ENCODE measurements at regions not wholly inside any gene's neighbourhood (a gene's known extent, or its start where the extent isn't known, plus 50 kb on each side); places are given as distances from the start of the nearest gene placed in this dataset.
"Not testable (repeated sequence)": the region's sequence is repeated elsewhere in the genome, so short reads cannot be mapped to it uniquely, and the experiment has no call there.

DNA sequence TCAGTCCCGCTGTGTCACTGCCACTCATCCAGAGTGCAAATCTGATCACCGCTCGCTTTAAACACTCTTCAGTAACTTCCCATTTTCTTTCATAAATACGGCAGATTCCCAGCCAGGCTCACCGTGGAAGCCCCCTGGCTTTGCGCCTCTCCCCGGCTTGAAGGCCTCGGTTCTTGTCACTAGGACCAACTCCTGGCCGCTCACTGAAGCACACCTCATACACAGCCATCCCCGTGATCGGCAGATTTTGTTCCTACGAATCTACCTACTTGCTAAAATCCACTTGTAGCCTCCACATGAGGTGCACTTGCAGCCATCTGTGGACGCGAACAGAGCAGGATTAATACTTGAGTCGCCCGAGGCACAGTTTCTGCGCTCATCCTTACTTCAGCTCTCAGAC is 462.4 kb upstream of the MYT1L start:
- no peak for DNase-seq

GRCh38 chr2:2791606-2792005 is 460.5 kb upstream of the MYT1L start:
- no peak for DNase-seq

GRCh38 chr2:2791031-2791430 is 460.0 kb upstream of the MYT1L start:
- DNase-seq: no peak

- DNase-seq: no peak
Measured at GRCh38 chr2:2788076-2788475, 457.0 kb upstream of the MYT1L start.

DNA sequence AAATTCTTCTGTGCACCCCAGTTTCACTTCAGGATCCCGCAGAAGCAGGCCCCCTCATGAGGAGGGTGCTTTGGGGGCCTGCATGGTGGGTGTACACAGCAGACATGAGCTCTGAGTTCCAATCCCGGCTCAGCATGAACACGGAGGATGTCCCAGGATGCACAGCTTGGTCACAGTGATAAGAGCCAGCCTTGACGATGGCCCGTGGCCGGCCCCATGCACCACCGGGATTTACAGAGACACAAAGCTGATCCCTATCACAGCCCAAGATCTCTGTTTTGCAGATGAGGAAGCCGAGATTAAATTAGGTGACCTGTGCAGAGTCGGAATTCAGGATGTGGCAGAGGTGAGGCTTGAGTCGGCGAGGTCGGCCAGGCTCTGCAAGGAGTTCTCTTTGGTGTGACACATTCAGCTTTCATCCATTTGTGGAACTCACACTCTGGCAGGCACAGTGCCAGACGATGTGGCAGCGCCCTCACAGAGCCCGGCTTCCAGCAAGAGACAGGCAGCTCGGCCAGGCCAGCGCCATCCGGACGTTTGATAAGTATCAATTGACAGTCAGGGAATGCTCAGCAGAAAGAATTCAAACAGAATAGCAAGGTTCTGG is 456.3 kb upstream of the MYT1L start:
- DNase-seq: no peak

GRCh38 chr2:2782007-2782406 is 450.9 kb upstream of the MYT1L start:
- no peak for DNase-seq

DNA sequence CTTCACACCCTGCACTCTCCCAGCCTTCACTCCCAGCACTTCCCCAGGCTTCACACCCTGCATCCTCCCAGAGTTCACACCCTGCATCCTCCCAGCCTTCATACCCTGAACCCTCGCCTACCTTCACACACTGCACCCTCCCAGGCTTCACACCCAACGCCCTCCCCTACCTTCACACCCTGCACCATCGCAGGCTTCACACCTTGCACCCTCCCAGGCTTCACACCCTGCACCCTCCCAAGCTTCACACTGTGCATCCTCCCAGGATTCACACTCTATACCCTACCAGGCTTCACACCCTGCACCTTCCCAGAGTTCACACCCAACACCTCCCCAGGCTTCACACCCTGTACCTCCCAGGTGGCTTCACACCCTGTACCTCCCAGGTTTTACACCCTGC is 448.7 kb upstream of the MYT1L start:
- DNase-seq: no peak

GRCh38 chr2:2777876-2778275 is 446.8 kb upstream of the MYT1L start:
- no peak for DNase-seq

GRCh38 chr2:2777213-2777612 is 446.1 kb upstream of the MYT1L start:
- DNase-seq: no peak

DNA sequence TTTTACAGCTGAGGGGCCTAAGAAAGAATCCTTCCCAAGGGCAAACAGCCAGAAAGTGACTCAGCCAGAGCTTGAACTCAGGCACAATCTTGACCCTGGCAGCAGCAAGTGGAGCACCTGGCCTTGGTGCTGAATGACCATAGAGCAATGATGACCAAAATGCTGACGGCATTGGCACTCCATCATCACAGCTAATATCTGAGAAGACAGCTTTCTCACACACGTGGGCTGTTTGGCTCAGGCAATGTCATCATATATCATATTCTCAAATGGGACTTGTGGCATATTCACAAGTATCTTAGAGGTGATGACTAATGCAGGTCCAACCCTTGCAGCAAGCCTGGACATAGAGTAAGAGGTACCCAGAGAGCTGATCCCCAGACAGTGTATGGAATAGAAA is 443.9 kb upstream of the MYT1L start:
- DNase-seq: no peak

DNA sequence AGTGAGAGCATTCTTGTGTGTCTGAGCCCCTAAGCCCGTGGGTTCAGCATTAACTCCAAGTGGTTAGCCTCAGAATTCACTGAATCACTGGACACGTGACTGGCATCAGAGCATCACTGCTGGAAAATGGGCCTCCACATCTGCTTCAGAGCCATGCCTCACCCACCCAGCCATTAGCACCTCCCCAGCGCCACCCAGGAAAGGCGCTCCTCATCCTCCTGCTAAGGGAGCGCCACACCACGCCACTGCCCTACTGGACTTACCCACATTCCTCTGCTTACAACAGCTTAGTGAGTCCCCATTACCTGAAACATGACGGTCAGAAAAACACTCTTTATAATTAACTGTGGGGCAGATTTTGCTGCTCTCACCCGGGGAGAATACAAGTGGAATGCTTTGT is 442.6 kb upstream of the MYT1L start:
- DNase-seq: no peak

DNA sequence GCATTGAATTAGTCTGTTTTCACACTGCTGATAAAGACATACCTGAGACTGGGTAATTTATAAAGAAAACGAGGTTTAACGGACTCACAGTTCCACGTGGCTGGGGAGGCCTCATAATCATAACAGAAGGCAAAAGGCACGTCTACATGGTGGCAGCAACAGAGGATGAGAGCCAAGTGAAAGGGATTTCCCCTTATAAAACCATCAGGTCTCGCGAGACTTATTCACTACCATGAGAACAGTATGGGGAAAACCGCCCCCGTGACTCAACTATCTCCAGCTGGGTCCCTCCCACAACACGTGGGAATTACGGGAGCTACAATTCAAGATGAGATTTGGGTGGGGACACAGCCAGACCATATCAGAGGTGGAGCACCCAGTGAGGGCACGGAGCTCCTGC is 442.0 kb upstream of the MYT1L start:
- not testable (repeated sequence) for DNase-seq

DNA sequence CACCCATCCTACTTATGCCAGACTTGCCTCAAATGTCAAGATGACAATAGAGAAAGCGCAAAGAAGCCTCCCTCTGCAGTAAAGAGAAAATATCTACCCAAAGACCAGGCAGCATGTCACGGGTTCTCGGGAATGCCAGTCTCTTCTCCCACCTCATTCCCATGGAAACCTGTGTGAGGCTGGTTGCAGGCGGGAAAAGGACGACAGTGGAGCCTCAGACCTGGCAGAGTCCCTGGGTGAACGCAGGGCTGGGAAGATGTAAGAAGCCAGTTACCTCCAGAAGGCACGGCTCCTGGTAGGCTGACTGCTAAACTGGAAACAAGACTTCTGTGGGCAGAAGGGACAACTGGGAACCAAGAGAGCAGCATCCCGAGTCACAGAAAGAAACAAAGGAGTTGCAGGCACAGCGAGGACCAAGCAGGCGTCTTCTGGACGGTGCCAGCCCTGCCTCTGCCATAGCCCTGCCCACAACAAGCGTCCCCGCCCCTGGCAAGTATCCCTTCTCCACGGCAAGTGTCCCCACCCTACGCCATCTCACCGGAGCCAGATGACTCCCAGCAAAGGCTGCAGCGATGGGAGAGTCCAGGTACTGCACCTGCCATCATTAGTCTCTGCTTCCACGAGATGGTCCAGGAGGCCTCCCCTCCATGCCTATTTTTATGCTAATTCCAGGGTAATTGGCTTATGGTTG is 440.8 kb upstream of the MYT1L start:
- no peak for DNase-seq

DNA sequence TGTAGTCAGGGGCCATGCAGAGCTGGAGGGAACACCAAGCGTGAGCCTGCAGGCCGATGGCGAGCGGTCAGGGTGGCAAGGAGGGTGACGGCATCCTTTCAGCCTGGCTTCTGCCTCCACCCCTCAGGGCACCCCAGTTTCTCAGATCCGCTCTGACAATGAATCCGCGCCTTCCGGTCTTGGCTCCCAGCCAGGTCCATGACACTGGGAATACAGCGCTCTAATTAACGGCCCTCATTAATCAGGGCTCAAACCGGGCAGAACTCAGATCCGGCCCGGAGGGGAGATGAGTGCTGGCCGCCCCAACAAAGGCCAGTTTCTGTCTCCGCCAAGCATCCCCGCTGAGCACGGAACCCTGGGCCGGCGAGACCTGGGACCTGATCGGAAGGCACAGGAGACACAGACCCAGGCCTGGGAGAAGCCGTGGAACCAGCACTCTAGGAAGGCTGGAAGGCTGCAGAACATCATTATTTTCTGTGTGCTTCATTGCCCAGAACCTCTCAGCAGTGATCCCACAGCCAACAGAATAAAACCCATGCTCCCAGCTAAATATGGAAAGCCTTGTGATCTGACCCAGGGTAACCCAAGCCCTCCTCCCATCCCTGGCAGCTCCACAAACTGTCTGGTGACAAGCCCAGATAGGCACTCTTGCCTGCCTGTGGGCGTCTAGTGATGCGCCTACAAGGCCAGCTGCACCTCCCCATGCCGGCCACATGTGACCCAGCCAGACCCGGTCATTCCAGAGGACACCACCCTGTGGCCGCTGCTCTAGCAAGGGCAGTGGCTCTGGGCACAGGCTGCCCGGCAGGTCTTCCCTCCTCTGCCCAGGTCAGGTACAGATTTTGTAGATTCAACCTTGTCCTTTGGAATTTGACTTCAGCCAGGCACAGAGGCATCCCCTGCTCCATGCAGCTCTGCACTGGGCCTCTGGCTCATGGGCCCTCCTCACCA is 438.7 kb upstream of the MYT1L start:
- DNase-seq: no peak

GRCh38 chr2:2768476-2768875 is 437.4 kb upstream of the MYT1L start:
- no peak for DNase-seq

DNA sequence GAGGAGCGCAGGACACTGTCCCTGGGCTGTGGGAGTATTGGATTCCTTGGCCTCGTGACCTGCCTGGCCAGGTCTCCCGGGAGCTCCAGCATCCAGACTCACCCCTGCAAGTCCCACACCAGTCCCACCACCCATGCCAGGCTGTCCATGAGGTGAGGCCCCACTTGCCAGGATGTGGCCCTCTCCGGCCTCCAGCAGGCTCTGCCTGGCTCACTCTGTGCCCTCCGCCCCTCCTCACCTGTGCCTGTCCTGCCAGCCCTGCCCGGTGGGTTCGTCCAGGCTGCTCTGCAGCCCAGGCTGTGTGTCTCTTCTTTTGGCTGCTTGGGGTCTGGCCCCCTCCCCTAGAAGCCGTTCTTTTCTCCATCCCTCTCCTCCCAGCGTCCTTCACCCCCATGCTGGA is 436.8 kb upstream of the MYT1L start:
- DNase-seq: no peak

DNA sequence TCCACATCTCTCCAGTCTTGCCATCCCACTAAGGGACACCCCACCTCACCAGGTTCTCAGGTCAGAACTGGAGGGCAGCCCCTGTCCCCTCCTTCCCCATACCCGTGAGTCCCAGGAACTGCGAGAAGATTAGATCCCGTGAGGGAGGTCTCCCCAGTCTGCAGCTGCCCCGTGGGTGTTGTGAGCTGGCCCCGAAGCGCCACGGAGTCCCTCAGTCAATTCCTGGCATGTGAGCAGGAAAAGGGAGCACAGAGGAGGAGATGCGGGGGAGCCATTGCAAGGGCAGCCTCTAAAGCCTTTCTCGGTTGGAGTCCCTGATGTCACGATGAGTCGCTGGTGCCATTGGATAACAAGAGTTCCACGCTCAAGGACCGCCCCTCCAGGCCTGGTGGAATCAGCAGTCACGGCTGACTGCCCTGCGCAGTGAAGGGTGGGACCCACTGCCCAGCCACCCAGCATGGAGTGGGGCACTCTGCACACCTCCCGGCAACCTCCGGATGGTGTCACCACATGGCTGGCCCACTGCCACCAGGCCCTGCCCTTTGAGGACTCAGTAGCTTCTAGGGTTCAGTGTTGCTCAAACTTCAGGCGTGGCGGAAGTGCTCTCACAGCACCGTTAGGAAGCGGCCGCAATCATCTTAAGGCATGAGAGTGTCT is 434.9 kb upstream of the MYT1L start:
- no peak for DNase-seq

DNA sequence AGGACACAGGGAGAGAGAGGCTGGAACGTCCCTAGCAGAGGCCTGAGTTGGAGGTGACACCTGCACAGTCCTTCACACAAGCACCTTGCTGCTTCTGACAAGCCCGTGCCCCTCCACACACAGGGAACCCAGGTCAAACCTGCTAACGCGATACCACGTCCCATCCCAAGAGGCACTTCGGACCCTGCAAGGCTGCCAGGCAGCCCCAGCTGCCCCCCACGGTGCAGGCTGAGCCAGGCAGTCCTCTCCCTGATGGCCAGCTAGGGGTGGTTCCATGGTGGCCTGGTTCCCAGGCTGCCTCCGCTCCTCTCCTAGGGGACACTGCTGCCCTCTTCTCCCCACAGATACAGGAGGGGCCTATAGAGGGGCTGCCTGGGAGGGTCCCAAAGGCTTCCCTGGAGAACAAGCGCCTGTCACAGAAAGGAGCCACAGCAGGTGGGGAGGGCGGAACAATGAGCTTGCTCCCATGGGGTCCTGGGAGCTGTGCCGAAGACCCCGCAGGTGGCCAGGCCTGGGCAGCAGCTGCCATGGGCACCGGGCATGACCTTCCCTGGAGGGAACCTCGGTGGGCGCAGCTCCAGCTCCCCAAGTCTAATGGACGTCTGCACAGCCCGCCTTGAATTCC is 434.2 kb upstream of the MYT1L start:
- no peak for DNase-seq

GRCh38 chr2:2764739-2765138 is 433.7 kb upstream of the MYT1L start:
- no peak for DNase-seq

- DNase-seq: no peak
Measured at GRCh38 chr2:2764001-2764355, 432.9 kb upstream of the MYT1L start.

- no peak for DNase-seq
Measured at GRCh38 chr2:2763351-2764000, 432.4 kb upstream of the MYT1L start.

- DNase-seq: no peak
Measured at GRCh38 chr2:2762913-2763312, 431.8 kb upstream of the MYT1L start.
